GM23248 (cell line): ENCODE measurements at regions not wholly inside any gene's neighbourhood (a gene's known extent, or its start where the extent isn't known, plus 50 kb on each side); places are given as distances from the start of the nearest gene placed in this dataset.

Experiments used
- EZH2 ChIP-seq: fragments of 200-600 bp; sonication (generic); IDR thresholded peaks from 2 replicates; pipeline ENCODE4 v1.6.1; 2018; ENCODE audit warnings: antibody characterized with exemption, mild to moderate bottlenecking; ENCODE audit not compliant: insufficient read depth, poor library complexity, severe bottlenecking
- EZH2phosphoT487 ChIP-seq: fragments of 200-600 bp; sonication (generic); IDR thresholded peaks from 2 replicates; pipeline ENCODE4 v1.6.1; 2018; ENCODE audit warnings: antibody characterized with exemption, moderate library complexity, mild to moderate bottlenecking, low read depth; ENCODE audit not compliant: insufficient read depth

- TF ChIP-seq EZH2 (no peak), EZH2phosphoT487 (no peak)
These were observed 375.4 kb downstream of the ZNF674 start for GRCh38 chrX:46169808-46170207.
